HG02885 (cell line): ENCODE measurements at regions not wholly inside any gene's neighbourhood (a gene's known extent, or its start where the extent isn't known, plus 50 kb on each side); places are given as distances from the start of the nearest gene placed in this dataset.
"Not testable (repeated sequence)": the region's sequence is repeated elsewhere in the genome, so short reads cannot be mapped to it uniquely, and the experiment has no call there.

Source experiments
- ATAC-seq: cut with Tn5 transposase; IDR thresholded peaks from one replicate; pipeline ENCODE4 v1.9.1; 2021; ENCODE audit warnings: mild to moderate bottlenecking; ENCODE audit not compliant: unreplicated experiment, poor library complexity

DNA sequence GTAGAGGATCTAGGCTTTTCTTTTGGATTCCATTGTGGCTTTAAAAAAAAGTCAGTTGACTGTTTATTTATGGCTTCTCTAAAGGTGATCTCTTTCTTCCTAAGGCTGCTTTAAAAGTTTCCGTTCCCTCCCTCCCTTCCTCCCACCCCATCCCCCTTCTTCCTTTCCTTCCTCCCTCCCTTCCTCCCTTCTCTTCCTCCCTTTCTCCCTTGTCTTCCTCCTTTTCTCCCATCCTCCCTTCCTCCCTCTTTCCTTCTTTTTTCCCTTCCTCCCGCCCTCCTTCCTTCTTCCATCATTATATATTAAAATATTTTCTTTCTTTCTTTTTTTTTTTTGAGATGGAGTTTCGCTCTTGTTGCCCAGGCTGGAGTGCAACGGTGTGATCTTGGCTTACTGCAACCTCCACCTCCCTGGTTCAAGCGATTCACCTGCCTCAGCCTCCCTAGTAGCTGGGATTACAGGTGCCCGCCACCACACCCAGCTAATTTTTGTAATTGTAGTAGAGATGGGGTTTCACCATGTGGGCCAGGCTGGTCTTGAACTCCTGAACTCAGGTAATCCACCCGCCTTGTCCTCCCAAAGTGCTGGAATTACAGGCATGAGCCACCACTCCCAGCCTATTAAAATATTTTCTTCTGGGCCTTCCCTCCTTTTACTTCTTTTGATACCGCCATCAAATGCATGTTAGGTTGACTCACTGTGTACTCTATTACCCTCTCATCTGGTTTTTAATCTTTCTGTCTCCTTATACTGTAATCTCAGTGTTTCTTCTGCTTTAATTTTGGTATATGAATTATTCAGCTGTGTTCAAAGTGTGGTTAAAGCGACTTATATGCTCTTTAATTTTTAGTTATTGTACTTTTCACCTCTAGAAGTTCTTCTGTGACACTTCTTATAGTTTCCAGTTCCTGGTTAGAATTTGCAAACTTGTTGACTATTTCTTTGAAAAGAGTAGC, 59.2 kb upstream of the ATP5PO start:
- ATAC-seq: no peak

- no peak for ATAC-seq
Measured at GRCh38 chr21:33973268-33973667, 57.7 kb upstream of the ATP5PO start.

DNA sequence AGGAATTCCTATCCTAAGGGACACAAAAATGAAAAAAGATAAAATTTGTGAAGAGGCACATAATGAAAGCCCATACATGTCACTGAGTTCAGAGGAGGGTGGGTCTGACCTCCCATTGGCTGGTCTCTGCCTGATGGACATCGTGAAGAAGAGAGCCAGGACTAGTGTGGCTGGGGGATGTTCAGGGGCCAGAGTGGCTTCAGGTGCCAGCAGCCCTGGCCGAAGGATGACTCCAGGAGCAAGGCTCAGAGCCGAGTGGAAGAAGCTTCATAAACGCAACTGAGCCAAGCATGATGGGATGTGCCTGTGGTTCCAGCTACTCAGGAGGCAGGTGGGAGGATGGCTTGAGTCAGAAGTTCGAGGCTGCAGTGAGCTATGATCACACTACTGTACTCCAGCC, 56.9 kb upstream of the ATP5PO start:
- no peak for ATAC-seq

- ATAC-seq: no peak
Measured at GRCh38 chr21:33971492-33972013, 55.9 kb upstream of the ATP5PO start.

DNA sequence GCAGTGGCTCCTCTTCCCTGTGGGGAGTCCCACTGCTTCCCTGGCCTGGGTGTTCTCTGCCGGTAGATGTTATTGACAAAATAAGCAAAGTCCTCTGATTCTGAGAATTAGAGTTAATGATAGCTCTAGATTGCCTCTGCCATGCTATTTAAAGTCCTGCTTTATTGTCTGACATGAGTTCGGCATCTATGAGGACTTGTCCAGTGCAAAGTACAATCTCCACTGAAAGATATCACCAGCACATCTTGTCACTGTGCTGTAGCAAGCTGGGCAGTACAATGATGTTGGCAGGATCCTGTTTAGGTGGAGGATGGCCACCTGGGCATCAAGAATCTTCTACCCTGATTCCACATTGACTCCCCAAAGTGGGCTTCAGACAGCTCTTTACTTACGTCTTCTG, 54.0 kb upstream of the ATP5PO start:
- ATAC-seq: no peak

DNA sequence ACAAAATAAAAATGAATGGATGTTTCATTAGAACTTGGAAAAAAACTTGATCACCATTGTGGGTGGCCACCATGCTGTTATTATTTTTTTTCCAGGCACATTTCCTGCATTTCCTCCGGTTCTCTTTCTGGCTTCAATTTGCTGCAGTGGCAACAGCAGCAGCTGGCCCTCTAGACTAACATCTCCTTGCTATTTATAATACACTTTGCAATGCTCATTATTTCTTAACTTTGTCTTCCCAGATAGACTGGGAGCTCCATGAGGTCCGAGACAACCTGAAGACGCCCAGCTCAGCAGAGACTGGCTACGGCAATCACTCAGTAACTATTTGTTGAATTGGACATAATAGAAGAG, 53.4 kb upstream of the ATP5PO start:
- ATAC-seq: no peak

- ATAC-seq: peak; percentile 73
Measured at GRCh38 chr21:33968080-33968994, 52.7 kb upstream of the ATP5PO start.

GRCh38 chr21:33967086-33967571, 51.5 kb upstream of the ATP5PO start:
- ATAC-seq: no peak

DNA sequence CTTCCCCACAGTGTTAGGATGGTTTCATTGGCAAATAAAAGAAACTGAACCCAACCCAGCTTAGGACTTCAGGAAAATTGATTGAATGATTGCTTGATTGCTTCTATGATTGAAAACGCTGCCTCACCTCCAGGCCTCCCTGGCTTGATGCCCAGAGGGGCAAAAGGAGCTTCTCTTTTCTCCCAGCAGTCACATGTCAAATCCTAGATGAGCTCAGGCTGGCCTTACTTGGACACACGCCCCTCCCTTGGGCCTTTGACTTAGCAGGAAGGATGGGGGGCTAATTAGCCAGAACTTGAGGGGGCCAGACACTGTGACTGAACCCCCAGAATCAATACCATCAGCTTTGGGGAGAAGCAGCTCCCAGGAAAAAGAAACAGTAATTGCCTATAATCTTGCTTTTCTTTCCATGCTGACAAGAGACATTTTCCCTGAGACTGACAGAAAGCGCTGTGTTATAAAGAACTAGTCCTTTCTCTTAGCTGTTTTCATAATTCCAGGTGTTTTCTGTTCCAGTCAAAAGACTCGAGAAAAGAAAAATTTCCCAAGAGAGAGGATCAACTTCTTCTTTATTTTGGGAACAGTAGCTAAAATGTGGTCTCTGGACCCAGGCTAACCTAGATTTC, 50.8 kb upstream of the ATP5PO start:
- ATAC-seq: no peak

DNA sequence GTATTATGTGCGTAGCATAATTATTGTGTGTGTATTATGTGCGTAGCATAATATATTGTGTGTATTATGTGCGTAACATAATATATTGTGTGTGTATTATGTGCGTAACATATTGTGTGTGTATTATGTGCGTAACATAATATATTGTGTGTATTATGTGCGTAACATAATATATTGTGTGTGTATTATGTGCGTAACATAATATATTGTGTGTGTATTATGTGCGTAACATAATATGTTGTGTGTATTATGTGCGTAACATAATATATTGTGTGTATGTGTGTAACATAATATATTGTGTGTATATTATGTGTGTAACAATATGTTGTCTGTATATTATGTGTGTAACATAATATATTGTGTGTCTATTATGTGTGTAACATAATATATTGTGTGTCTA, 50.1 kb upstream of the ATP5PO start:
- ATAC-seq: not testable (repeated sequence)
